Left ventricle myocardium inferior (tissue), 1 donor: ENCODE measurements at regions not wholly inside any gene's neighbourhood (a gene's known extent, or its start where the extent isn't known, plus 50 kb on each side); places are given as distances from the start of the nearest gene placed in this dataset.

Experiments used
- DNase-seq: peaks from one replicate; pipeline ENCODE4 v3.0.0-alpha.2; 2020
- H3K27ac ChIP-seq: fragments of 200-600 bp; replicated peaks from 2 replicates; pipeline ENCODE4 v1.8.0; 2021
- H3K27me3 ChIP-seq: fragments of 200-600 bp; 2 replicates; pipeline ENCODE4 v1.8.0; 2021; ENCODE audit warnings: low read depth
- H3K36me3 ChIP-seq: fragments of 200-600 bp; 2 replicates; pipeline ENCODE4 v1.8.0; 2021
- H3K4me1 ChIP-seq: fragments of 200-600 bp; 2 replicates; pipeline ENCODE4 v1.8.0; 2021
- H3K4me3 ChIP-seq: fragments of 200-600 bp; 2 replicates; pipeline ENCODE4 v1.8.0; 2021; ENCODE audit warnings: mild to moderate bottlenecking, moderate library complexity
- H3K9me3 ChIP-seq: fragments of 200-600 bp; replicated peaks from 2 replicates; pipeline ENCODE4 v1.8.0; 2021
- CTCF ChIP-seq: fragments of 200-600 bp; IDR thresholded peaks from 2 replicates; pipeline ENCODE4 v1.8.0; 2021; ENCODE audit warnings: antibody characterized with exemption, mild to moderate bottlenecking, borderline replicate concordance
- intact Hi-C: fragments of 100-400 bp; cut with micrococcal nuclease; formaldehyde crosslinking; loops from one replicate; pipeline ENCODE4 v1.11.0; 2022
- donor health status: DM: no; HTN: yes; CAD: no; lungs with severe emphysema.

GRCh38 chr2:198950803-198951202, 506.9 kb downstream of the SATB2 start:
- Histone ChIP-seq H3K4me1 (no peaks in the 10 kb centered on the region), H3K4me3 (no peak overlapping the region), H3K27me3 (no peaks in the 10 kb centered on the region), H3K9me3 (no peaks in the 10 kb centered on the region), H3K27ac (no peak overlapping the region), H3K36me3 (no peaks in the 10 kb centered on the region)
- no peak for DNase-seq
- intact Hi-C loops = no loop called here
- TF ChIP-seq CTCF = no peak

- H3K9me3 ChIP-seq = no peaks in the 10 kb centered on the region
- H3K36me3 ChIP-seq = no peaks in the 10 kb centered on the region
- DNase-seq = no peak
- no peaks in the 10 kb centered on the region for H3K4me1 ChIP-seq
- no peak overlapping the region for H3K4me3 ChIP-seq
- H3K27me3 ChIP-seq = no peaks in the 10 kb centered on the region
- no peak for TF ChIP-seq CTCF
- H3K27ac ChIP-seq = no peak overlapping the region
- intact Hi-C loops = no loop called here
Measured at GRCh38 chr2:198945496-198945895, 512.2 kb downstream of the SATB2 start.

GRCh38 chr2:198930170-198930569, 527.6 kb downstream of the SATB2 start:
- H3K36me3 ChIP-seq = no peaks in the 10 kb centered on the region
- no peak overlapping the region for H3K4me3 ChIP-seq
- H3K27ac ChIP-seq = no peak overlapping the region
- intact Hi-C loops = no loop called here
- no peak for DNase-seq
- H3K27me3 ChIP-seq = no peaks in the 10 kb centered on the region
- H3K4me1 ChIP-seq = no peaks in the 10 kb centered on the region
- TF ChIP-seq CTCF = no peak
- H3K9me3 ChIP-seq = peaks cover 28% of the 10 kb centered on the region

GRCh38 chr2:198928026-198928425, 529.7 kb downstream of the SATB2 start:
- Histone ChIP-seq H3K36me3 (no peaks in the 10 kb centered on the region), H3K27ac (no peak overlapping the region), H3K9me3 (peaks cover 16% of the 10 kb centered on the region), H3K4me1 (no peaks in the 10 kb centered on the region), H3K4me3 (no peak overlapping the region), H3K27me3 (no peaks in the 10 kb centered on the region)
- intact Hi-C loops = no loop called here
- no peak for TF ChIP-seq CTCF
- no peak for DNase-seq

GRCh38 chr2:198917926-198918720, 539.6 kb downstream of the SATB2 start:
- no peak overlapping the region for H3K27ac ChIP-seq
- no peaks in the 10 kb centered on the region for H3K27me3 ChIP-seq
- H3K4me1 ChIP-seq = no peaks in the 10 kb centered on the region
- TF ChIP-seq CTCF = no peak
- H3K9me3 ChIP-seq = peaks cover 12% of the 10 kb centered on the region
- no peak for DNase-seq
- intact Hi-C loops = no loop called here
- H3K36me3 ChIP-seq = no peaks in the 10 kb centered on the region
- no peak overlapping the region for H3K4me3 ChIP-seq
